T-helper 2 cell treated with Interferon-gamma antibody and Interleukin-4, amounts not matched to agents 5 μg/mL and 100 μg/mL, for 36 hours (primary cell): ENCODE measurements at regions not wholly inside any gene's neighbourhood (a gene's known extent, or its start where the extent isn't known, plus 50 kb on each side); places are given as distances from the start of the nearest gene placed in this dataset.

Experiments used
- DNase-seq: peaks from one replicate; pipeline ENCODE4 v3.0.0; 2021; ENCODE audit warnings: low spot score
- H3K27ac Mint-ChIP-seq: one replicate; pipeline ENCODE4 v1.8.0; 2021; ENCODE audit warnings: mild to moderate bottlenecking, mixed read lengths
- H3K27me3 Mint-ChIP-seq: one replicate; pipeline ENCODE4 v1.8.0; 2021; ENCODE audit warnings: low read depth, mixed read lengths
- H3K36me3 Mint-ChIP-seq: one replicate; pipeline ENCODE4 v1.8.0; 2021; ENCODE audit warnings: low read depth, mixed read lengths
- H3K4me1 Mint-ChIP-seq: one replicate; pipeline ENCODE4 v1.8.0; 2021; ENCODE audit warnings: low read depth, mixed read lengths
- H3K4me3 Mint-ChIP-seq: one replicate; pipeline ENCODE4 v1.8.0; 2022; ENCODE audit warnings: mild to moderate bottlenecking, moderate library complexity, mixed read lengths
- H3K9me3 Mint-ChIP-seq: one replicate; pipeline ENCODE4 v1.8.0; 2021; ENCODE audit warnings: mixed read lengths

DNA sequence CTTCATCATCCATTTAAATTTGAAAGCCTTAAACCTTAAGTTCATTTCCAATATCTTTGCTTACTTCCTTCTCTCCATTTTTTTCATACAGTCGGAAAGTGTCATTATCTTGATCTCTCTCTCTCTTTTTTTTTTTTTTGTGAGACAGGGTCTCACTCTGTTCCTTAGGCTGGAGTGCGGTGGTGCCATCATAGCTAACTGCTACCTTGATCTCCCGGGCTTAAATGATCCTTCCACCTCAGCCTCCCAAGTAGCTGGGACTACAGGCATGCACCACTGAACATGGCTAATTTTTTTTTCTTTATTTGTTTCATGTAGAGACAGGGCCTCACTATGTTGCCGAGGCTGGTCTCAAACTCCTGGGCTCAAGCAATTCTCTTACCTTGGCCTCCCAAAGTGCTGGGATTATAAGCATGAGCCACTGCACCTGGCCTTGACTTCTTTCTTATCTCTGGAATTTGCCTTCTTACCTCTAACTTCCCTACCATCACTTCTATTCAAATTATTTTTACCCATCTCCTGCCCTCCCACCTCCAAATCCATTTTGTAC is 222.2 kb downstream of the MYCN start:
- Mint-ChIP-seq H3K4me1 (no peaks in the 10 kb centered on the region), H3K27me3 (no peaks in the 10 kb centered on the region)

DNA sequence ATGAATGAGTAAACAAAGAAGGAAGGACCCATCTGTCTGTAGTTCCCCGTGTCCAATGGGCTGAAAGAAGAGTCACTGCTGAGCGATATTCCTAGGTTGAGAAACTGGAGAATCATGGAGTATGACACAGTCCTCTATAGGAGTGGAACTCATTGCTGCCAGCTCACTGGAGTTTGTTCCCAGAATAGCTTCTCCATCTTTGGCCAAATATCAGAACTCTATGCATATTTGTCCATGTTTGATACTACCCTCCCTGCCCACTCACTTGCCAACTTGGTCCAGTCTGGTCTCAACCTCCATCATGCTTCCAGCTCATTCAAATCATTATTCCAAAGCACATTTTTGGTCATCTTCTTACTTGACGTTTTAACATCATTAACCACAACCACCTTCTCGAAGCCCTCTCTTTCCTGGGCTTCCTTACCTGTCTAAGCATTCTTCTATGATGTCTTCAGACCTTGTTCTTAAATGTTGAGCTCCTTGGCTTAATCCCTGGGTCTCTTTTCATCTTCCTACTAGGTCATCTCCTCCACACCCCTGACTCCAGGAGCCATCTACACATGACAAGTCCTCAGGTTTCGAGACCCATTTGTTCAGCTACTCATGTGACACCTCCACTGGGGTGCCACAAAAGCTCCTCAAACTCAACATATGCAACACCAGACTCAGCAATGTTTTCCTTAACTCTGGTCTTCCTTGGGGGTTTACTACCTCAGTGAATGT is 221.6 kb downstream of the MYCN start:
- no peaks in the 10 kb centered on the region for H3K36me3 Mint-ChIP-seq
- H3K4me1 Mint-ChIP-seq, result no peaks in the 10 kb centered on the region
- DNase-seq, result no peak
- H3K4me3 Mint-ChIP-seq, result no peak overlapping the region
- no peak overlapping the region for H3K27ac Mint-ChIP-seq
- H3K27me3 Mint-ChIP-seq, result no peaks in the 10 kb centered on the region
- no peaks in the 10 kb centered on the region for H3K9me3 Mint-ChIP-seq

More for the DNA sequence above, 222.2 kb downstream of the MYCN start:
- DNase-seq, result no peak
- no peaks in the 10 kb centered on the region for H3K9me3 Mint-ChIP-seq
- H3K36me3 Mint-ChIP-seq, result no peaks in the 10 kb centered on the region
- H3K4me3 Mint-ChIP-seq, result no peak overlapping the region
- H3K27ac Mint-ChIP-seq, result no peak overlapping the region

DNA sequence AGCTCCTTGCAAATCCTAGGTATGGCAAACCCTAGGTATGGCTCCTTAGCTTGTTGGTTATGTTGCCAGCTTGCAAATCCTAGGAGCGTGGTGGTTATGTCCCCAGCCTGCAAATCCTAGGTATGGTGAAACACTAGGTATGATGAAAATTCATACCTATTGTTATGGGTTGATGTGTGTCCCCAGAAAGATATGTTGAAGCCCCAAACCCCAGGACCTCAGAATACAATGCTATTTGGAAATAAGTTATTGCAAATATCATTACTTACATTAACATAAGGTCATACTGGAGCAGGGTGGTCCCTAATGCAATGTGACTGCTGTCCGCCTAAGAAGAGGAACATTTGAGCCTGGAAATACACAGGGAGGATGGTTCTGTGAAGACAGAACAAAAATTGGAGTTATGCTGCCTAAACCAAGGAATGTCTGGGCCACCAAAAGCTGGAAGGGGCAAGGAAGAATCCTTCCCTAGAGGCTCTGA is 220.8 kb downstream of the MYCN start:
- Mint-ChIP-seq H3K36me3 (no peaks in the 10 kb centered on the region), H3K9me3 (no peaks in the 10 kb centered on the region), H3K4me3 (no peak overlapping the region), H3K27ac (no peak overlapping the region), H3K27me3 (no peaks in the 10 kb centered on the region), H3K4me1 (no peaks in the 10 kb centered on the region)
- no peak for DNase-seq

DNA sequence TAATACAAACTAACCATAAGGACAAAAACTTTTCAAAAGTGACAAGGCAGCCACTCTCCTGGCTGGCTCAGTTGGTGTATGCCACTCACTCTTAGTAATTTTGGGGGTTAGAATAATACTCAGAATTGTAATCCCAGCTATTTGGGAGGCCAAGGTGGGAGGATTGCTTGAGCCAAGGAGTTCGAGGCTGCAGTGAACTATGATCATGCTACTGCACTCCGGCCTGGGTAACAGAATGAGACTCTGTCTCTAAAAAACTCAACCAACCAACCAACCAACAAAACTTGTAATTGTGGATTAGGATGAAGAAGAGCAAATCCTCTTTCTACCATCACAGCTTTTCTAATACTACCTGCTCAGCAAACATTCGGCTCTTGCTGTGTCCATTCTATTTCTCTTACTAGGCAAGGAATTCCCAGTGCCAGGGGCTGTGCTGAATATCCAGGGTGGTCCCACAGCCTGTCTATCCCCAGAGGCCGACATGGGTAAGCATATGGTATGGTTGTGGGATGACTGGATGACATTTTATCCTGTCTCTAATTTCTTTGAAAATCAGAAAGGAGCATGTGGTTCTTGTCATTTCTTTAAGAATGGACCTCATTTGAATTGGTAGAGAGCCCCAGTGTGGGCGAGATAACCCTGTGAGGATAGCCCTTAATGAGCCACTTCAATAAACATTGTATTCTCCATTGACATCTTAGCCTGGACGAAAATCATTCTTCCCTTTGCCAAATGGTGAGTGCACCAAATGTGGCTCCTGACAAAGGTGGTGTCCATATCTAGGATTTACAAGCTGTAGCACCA is 220.1 kb downstream of the MYCN start:
- Mint-ChIP-seq H3K27ac (no peak overlapping the region), H3K4me1 (no peaks in the 10 kb centered on the region), H3K4me3 (no peak overlapping the region), H3K36me3 (no peaks in the 10 kb centered on the region), H3K27me3 (no peaks in the 10 kb centered on the region), H3K9me3 (no peaks in the 10 kb centered on the region)
- DNase-seq, result no peak

DNA sequence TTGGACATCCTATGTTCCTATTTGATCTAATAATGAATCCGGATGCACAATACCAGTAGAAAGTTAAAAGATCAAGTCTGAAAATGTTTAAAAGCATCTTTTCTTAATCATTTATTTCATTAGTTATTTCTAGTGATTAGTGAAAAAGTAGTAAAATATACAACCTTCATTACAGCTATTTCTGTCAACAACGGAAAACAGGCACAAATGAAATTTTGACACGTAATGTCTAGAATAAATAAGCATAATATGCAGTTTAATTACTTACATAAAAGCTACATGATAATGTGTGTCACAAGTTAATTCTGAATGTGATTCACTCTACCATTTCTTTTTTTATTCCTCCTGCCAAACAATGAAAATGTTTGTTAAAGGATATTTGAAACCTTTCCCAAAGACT is 216.1 kb downstream of the MYCN start:
- Mint-ChIP-seq H3K4me1 (no peaks in the 10 kb centered on the region), H3K9me3 (no peaks in the 10 kb centered on the region), H3K27ac (no peak overlapping the region), H3K4me3 (no peak overlapping the region), H3K36me3 (no peaks in the 10 kb centered on the region), H3K27me3 (no peaks in the 10 kb centered on the region)
- DNase-seq, result no peak

DNA sequence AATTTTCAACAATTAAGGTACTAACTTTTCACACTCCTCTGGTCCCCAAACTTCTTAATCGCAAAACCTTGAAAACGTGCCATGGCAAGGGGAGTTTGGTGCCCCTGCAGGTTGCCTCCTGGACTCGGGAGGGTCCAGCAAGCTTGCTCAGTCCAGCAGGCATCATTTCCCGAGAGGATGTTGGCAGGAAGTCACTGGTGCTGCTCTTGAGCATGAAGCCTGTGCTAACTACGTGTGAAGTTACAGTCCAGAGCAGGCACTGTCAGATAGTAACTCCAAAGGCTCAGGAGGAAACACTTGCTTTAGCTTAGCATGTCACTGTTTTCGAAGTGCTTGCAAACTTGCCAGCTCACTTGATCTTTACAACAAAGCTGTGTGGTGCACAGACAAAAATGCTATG is 215.4 kb downstream of the MYCN start:
- no peaks in the 10 kb centered on the region for H3K27me3 Mint-ChIP-seq
- no peak overlapping the region for H3K27ac Mint-ChIP-seq
- no peak for DNase-seq
- H3K36me3 Mint-ChIP-seq, result no peaks in the 10 kb centered on the region
- H3K9me3 Mint-ChIP-seq, result no peaks in the 10 kb centered on the region
- H3K4me1 Mint-ChIP-seq, result no peaks in the 10 kb centered on the region
- no peak overlapping the region for H3K4me3 Mint-ChIP-seq

DNA sequence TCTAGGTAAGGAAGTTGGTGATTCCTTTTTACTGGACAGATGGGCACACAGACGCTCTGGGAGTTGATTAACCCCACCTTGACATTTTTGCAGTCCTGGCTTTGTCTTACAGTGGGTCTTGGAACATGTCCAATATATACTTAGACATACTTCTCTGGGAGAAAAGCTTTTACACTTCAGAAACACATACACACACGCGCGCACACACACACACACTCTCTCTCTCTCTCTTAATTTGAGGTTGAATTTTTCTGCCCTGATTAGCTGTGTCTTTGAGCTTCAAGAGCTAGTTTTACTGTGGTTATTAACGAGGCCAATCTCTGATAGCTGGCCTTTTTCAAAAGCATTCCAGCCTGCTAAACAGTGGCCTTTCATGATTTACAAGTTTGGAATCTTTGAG is 215.0 kb downstream of the MYCN start:
- Mint-ChIP-seq H3K4me1 (no peaks in the 10 kb centered on the region), H3K4me3 (no peak overlapping the region), H3K27me3 (no peaks in the 10 kb centered on the region), H3K9me3 (no peaks in the 10 kb centered on the region), H3K27ac (no peak overlapping the region), H3K36me3 (no peaks in the 10 kb centered on the region)
- no peak for DNase-seq

DNA sequence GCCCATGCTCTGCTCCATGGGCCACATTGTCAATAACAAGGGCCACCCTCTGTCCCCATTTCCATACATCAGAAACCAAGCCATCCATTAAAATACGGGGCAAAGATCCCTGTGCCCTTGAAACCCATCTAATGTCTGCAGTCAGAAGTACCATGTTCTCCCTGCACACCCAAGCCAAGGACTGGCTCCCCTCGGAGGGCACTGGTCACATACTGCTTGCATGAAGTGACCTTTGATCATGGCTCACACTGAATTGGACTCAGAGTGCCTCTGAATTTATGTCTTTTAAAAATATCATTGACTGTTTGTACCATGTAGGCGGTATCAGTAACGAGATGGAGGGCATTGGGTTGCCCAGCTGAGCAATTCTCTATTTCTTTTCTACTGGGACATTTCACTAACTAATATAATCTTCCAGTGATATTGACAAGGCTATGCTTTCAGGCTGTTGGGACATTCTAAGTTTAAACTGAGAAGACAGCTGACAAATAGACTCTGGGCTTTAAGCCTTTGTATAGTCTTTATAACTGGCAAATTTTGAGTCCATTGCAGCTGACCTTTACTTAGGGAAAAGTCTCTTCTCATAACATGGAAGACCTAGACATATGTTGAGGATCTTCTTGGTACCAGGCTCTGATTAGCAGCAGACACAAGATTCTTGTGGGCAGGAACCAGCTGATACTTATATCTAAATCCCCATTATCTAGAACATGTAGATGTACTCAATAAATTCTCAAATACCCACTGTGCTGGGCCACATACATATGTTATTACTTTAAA is 214.3 kb downstream of the MYCN start:
- no peaks in the 10 kb centered on the region for H3K27me3 Mint-ChIP-seq
- no peaks in the 10 kb centered on the region for H3K9me3 Mint-ChIP-seq
- H3K27ac Mint-ChIP-seq, result no peak overlapping the region
- no peak overlapping the region for H3K4me3 Mint-ChIP-seq
- no peaks in the 10 kb centered on the region for H3K36me3 Mint-ChIP-seq
- H3K4me1 Mint-ChIP-seq, result no peaks in the 10 kb centered on the region
- no peak for DNase-seq

DNA sequence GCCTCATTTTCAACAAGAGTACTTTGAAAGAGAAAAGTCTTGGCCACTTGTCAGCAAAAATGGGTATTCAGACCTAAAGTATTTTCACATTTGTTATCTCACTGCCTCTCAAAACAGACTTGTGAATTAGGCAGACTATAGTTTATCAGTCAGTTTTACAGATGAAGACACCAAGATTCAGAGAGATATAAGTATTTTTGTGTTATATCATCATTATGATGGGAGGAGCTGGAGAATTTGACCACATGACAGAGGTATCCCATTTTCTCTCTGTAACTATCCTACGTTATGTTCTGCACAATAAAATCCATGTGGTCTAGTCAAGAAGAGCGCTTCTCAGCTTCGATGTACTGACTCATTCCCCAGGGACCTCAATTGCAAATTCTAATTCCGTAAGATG is 213.7 kb downstream of the MYCN start:
- Mint-ChIP-seq H3K36me3 (no peaks in the 10 kb centered on the region), H3K4me1 (no peaks in the 10 kb centered on the region), H3K9me3 (no peaks in the 10 kb centered on the region), H3K27ac (no peak overlapping the region), H3K4me3 (no peak overlapping the region), H3K27me3 (no peaks in the 10 kb centered on the region)
- DNase-seq, result no peak

DNA sequence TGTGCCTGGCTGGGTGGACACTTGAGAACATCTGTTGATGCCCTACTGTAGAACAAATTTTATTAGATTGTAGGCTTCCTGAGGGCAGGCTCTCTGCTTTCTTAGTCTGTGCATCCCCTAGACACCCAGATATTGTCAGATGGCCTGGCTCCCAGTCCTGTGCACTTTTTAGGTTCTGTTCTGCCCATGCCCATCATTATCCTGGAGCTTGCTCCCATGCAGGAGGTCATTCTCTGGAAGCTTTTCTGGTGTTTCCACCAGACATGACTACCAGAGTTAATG is 213.3 kb downstream of the MYCN start:
- Mint-ChIP-seq H3K4me1 (no peaks in the 10 kb centered on the region), H3K4me3 (no peak overlapping the region), H3K36me3 (no peaks in the 10 kb centered on the region), H3K9me3 (no peaks in the 10 kb centered on the region), H3K27ac (no peak overlapping the region), H3K27me3 (no peaks in the 10 kb centered on the region)
- DNase-seq, result no peak

DNA sequence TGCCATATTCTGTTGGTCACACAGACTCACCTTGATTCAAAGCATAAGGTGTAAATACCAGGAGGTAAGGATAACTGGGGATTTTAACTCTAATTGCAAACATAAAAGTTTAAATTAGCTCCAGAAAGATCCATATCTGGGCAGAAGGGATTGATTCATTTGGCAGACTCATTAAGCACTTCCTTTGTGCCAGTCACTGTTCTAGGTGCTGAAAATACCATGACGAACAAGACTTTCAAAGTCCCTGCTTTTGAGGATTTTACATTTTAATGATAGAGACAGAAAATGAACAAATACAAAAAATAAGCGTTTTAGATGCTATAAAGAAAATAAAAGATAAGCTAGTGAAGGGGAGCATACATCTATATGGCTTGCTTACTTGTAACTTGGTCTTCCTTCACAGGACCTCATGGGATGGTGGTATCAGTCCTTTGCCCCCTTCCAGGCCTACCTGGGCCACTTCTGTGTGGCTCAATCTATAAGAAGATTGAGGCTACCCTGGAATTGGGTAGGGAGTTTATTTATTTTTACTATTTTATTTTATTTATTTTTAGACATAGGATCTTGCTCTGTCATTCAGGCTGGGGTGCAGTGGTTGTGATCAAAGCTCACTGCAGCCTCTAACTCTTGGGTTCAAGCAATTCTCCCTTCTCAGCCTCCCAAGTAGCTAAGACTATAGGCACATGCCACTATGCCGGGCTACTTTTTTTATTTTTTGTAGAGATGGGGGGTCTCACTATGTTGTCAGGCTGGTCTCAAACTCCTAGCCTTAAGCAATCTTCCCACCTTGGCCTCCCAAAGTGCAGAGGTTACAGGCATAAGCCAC is 212.8 kb downstream of the MYCN start:
- Mint-ChIP-seq H3K9me3 (no peaks in the 10 kb centered on the region), H3K4me1 (no peaks in the 10 kb centered on the region), H3K27ac (no peak overlapping the region), H3K27me3 (no peaks in the 10 kb centered on the region), H3K36me3 (no peaks in the 10 kb centered on the region), H3K4me3 (no peak overlapping the region)
- no peak for DNase-seq

DNA sequence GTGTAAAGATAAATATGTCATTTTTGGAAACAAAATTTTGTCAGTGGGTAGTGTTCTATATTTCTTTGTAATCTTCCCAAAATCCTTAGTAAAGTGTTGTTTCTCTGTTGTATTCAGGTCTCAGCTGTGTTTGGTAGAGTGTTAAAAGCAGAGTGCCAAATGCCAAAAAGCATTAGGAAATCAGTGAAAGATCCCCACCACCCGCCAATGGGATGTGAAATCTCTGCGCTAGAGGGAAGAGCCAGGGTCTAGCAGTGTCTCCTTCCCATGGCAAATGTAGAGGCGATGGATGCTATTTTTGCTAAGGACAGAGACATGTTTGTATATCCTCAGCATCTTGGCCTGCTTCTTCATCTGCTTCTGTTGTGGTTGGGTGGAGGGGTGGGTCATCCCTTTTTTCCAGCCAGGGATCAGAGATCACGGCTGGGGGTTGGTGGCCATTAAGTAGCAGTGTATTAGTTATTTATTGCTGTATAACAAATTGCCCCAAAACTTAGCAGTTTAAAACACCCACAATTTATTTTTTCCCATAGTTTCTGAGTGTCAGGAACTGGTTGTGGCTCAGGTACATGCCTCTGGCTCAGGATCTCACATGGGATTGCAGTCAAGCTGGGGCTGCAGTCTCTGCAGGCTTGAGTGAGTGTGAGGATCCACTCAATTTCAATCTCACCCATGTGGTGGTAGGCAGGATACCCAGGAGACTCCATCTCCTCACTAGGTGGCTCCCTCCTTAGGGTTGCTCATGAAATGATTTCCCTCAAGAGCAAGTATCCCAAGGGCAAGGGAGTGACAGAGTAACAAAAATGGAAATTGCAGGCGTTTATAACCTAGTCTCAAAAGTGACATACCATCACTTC is 211.9 kb downstream of the MYCN start:
- no peak for DNase-seq
- no peaks in the 10 kb centered on the region for H3K27me3 Mint-ChIP-seq
- no peaks in the 10 kb centered on the region for H3K36me3 Mint-ChIP-seq
- no peak overlapping the region for H3K4me3 Mint-ChIP-seq
- H3K9me3 Mint-ChIP-seq, result no peaks in the 10 kb centered on the region
- no peaks in the 10 kb centered on the region for H3K4me1 Mint-ChIP-seq
- no peak overlapping the region for H3K27ac Mint-ChIP-seq

DNA sequence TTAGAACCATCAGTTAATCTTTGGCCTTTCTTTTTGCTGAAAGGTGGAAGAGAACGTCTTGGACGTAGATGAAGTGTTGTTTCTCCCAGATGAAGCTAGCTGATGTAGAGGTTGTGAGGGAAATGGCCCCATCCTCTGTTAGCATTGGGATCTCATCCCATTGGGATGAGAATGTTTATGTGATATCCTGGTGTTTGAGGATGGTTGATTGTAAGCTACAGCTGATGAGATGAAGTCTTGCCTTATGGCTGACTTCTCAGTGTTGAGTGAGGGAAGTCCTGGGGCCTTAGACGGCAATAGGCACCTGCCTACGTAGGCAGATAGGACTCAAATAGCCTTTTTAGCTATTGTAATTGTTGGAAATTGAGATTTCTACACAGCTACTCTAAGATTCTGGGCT is 211.3 kb downstream of the MYCN start:
- DNase-seq, result no peak
- Mint-ChIP-seq H3K27ac (no peak overlapping the region), H3K36me3 (no peaks in the 10 kb centered on the region), H3K27me3 (no peaks in the 10 kb centered on the region), H3K9me3 (no peaks in the 10 kb centered on the region), H3K4me1 (no peaks in the 10 kb centered on the region), H3K4me3 (no peak overlapping the region)
